HAP-1 (cell line): ENCODE measurements at regions not wholly inside any gene's neighbourhood (a gene's known extent, or its start where the extent isn't known, plus 50 kb on each side); places are given as distances from the start of the nearest gene placed in this dataset.
"Not testable (repeated sequence)": the region's sequence is repeated elsewhere in the genome, so short reads cannot be mapped to it uniquely, and the experiment has no call there.

Experiments
- DNase-seq, 2 experiments: peaks; one replicate each; pipeline ENCODE4 v3.0.0-alpha.2; 2016 to 2020; ENCODE audit warnings: low spot score in 2 of 2
- H3K27me3 ChIP-seq: fragments of 250-450 bp; sonication (Bioruptor Pico); 2 replicates; pipeline ENCODE4 v1.5.1; 2020; ENCODE audit warnings: low read depth, mild to moderate bottlenecking, moderate library complexity
- H3K36me3 ChIP-seq: fragments of 250-450 bp; sonication (Bioruptor Pico); replicated peaks from 2 replicates; pipeline ENCODE4 v1.5.1; 2020; ENCODE audit warnings: mild to moderate bottlenecking
- H3K4me1 ChIP-seq: fragments of 250-450 bp; sonication (Bioruptor Pico); 2 replicates; pipeline ENCODE4 v1.5.1; 2020; ENCODE audit warnings: mild to moderate bottlenecking
- H3K4me3 ChIP-seq: fragments of 250-450 bp; sonication (Bioruptor Pico); 2 replicates; pipeline ENCODE4 v1.5.1; 2020; ENCODE audit warnings: mild to moderate bottlenecking, moderate library complexity
- H3K9me3 ChIP-seq: fragments of 250-450 bp; sonication (Bioruptor Pico); 2 replicates; pipeline ENCODE4 v1.5.1; 2020; ENCODE audit warnings: mild to moderate bottlenecking, moderate library complexity
- in situ Hi-C: fragments of 300-500 bp; cut with MboI; formaldehyde crosslinking; loops from 3 replicates; pipeline ENCODE4 v1.14.3; 2020; ENCODE audit warnings: low sequenced_read_pairs, inconsistent platforms, mixed read lengths

DNA sequence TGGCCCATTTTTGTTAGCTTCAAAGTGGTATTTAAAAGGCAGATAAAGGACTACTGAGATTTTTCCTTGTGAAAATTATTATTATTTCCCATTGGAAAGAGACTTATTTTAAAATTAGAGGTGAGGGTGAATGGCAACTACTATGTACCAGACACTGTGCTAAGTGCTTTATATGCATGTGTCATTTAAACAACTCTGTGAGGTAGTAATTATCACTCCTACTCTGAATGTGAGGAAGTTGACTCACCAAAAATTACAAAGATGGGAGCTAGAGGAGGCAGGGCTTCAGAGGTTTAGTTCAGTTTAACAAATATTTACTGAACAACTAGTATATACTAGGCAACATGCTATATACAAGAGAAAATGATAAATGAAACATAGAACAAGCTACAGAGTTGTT is 78.2 kb downstream of the MSL3 start:
- in situ Hi-C loops: no loop called here
- no peaks in the 10 kb centered on the region for H3K4me1 ChIP-seq
- 0 out of 2 replicates have a peak, but pooled peaks cover 5% of the 10 kb centered on the region for H3K27me3 ChIP-seq
- H3K36me3 ChIP-seq: no peaks in the 10 kb centered on the region
- H3K4me3 ChIP-seq: no peak overlapping the region
- no peaks in the 10 kb centered on the region for H3K9me3 ChIP-seq
- no peak for DNase-seq

DNA sequence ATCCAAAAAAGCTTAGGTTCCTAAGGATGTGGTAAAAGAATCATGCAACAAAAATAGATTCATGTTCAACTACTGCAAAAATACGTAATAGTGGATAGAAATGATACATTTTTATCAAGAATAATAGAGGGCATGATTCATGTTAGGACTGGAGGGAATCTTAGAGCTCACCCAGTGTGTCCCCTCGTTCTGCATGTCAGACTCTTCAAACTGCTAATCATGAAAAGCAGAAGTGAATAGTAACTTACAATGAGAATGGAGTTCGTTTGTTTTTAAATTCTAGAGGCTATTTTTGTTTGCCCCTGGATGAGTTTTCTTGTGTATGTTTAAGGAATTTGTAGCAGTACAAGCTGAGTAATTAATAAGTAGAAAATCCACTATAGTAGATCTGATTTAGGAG is 79.4 kb downstream of the MSL3 start:
- no peak for DNase-seq
- H3K36me3 ChIP-seq: no peaks in the 10 kb centered on the region
- H3K9me3 ChIP-seq: no peaks in the 10 kb centered on the region
- H3K4me1 ChIP-seq: no peaks in the 10 kb centered on the region
- no peak overlapping the region for H3K4me3 ChIP-seq
- H3K27me3 ChIP-seq: 0 out of 2 replicates have a peak, but pooled peaks cover 5% of the 10 kb centered on the region
- in situ Hi-C loops: no loop called here

DNA sequence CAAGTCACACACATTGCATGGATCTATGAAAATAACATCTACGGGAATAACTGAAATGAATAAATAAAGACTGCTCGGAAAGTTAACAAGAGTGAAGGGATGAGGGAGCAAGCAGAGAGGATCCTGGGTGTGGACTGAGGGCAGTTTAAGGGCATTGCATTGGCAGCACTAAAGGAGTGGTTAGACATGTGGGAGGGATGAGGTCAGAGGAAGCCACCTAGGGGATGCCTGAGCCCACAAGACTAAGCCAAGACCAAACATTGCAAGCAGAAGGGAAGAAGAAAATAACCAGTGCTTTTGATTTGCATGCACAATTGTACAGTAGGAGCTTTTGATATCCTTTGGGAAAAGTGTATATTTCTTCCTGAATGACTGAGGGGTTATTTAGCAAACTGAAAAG is 106.1 kb downstream of the MSL3 start:
- no peak for DNase-seq
- no peaks in the 10 kb centered on the region for H3K36me3 ChIP-seq
- H3K4me3 ChIP-seq: no peak overlapping the region
- no peaks in the 10 kb centered on the region for H3K4me1 ChIP-seq
- no peaks in the 10 kb centered on the region for H3K9me3 ChIP-seq
- H3K27me3 ChIP-seq: no peaks in the 10 kb centered on the region
- in situ Hi-C loops: no loop called here

DNA sequence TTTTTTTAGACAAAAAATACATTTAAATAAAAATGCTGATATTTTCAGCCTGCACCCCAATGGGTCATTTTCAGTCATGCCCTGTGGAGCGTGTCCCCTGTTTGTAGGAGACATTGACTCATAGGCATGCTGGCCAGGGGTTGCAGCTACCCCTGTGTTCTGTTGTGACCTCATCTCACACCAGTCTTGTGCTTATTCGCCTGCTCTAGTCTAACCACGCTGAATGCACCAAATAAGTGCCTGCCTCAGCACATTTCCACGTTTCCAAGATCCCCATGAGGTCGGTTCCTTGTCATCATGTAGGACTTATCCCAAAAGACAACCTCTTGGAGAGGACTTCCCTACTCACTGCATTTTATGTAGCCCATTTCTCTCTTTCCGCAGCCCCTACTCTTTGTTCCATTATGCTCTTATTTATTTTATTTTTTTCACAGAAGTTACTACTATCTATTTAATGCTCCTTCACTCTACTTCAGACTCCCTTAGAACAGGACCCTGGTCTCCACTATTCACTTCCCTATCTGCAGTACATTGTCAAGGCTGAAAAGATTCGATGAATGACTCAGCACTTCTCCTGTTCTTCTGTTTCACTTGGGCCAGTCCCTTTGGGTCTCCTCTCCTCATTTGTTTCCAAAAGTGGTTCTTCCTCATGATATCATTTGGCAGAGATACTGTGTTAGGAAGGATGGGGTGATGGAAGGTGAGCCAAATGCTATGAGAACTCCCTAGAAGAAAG is 109.7 kb downstream of the MSL3 start:
- no peak for DNase-seq
- in situ Hi-C loops: no loop called here

DNA sequence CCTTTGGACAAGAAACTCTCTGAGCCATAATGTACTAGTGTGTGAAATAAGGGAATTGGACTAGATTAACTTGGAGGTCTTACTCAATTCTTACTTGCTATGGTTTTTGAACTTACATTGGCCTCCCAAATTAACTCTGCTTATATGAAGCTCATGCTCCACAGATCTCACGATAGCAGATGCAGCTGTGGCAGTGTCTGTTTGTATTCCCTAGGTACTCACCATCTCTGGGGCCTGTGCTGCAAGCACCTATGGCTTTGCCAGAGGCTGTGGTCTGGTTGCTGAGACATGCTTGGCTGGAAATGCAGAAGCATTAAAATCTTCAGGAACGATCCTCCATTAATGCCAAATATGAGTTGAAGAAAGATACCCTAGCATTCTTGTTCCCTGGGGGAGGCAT is 112.8 kb downstream of the MSL3 start:
- H3K9me3 ChIP-seq: no peaks in the 10 kb centered on the region
- in situ Hi-C loops: no loop called here
- DNase-seq: no peak
- H3K4me1 ChIP-seq: no peaks in the 10 kb centered on the region
- no peak overlapping the region for H3K4me3 ChIP-seq
- H3K27me3 ChIP-seq: no peaks in the 10 kb centered on the region; the same call in 1 of the 2 replicates
- H3K36me3 ChIP-seq: no peaks in the 10 kb centered on the region

More for the DNA sequence above, 109.7 kb downstream of the MSL3 start:
- H3K4me1 ChIP-seq: no peaks in the 10 kb centered on the region
- H3K27me3 ChIP-seq: no peaks in the 10 kb centered on the region; the same call in 1 of the 2 replicates
- H3K4me3 ChIP-seq: no peak overlapping the region
- no peaks in the 10 kb centered on the region for H3K9me3 ChIP-seq
- H3K36me3 ChIP-seq: no peaks in the 10 kb centered on the region

DNA sequence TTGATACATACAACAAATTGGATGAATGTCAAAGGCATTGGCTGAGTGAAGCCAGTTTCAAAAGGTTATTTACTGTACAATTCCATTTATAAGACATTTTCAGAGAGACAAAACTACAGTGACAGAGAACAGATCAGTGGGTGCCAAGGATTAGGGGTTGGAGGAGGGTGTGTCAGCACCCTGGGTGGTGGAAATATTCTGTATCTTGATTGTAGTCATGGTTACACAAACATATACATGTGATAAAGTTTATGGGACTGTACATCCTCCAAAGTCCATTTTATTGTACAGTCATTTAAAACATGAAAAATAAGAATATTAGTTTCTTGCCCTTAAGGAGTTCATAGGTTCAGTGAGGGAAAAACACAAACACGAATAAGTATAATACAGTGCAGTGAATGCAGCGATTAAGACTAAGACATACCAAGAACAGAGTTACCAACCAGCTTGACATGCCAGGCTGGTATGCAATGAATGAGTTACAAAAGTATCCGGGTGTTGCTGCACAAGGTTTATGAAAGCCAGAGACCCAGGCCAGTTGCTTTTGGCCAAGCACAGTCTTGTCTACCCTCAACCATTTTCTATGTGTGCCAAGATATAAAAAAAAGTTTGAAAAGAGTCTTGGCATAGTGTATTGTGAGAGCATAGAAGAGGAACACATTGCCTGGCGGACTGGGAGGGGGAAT is 123.6 kb downstream of the MSL3 start:
- in situ Hi-C loops: no loop called here
- Histone ChIP-seq H3K36me3 (no peaks in the 10 kb centered on the region), H3K27me3 (no peaks in the 10 kb centered on the region), H3K4me3 (no peak overlapping the region), H3K9me3 (no peaks in the 10 kb centered on the region), H3K4me1 (no peaks in the 10 kb centered on the region)
- no peak for DNase-seq

DNA sequence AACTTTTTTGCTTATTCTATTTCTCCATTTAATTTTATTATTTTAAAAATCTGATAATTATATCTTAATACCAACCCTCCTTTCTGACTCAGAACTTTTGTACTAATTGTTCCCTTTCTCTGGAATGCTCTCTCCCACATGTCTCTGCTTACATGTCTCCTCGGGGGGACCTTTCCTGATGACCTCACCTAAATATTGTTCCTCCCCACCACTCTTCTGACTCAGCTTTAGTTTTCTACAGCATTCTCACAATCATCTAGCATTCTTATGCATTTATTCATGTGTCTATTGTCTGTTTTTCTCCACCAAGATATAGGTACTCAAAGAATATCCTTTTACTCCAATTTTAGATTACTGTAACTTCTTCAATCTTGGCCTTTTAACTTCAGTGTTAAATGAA is 128.7 kb downstream of the MSL3 start:
- H3K4me3 ChIP-seq: no peak overlapping the region
- no peaks in the 10 kb centered on the region for H3K4me1 ChIP-seq
- H3K27me3 ChIP-seq: no peaks in the 10 kb centered on the region
- no peaks in the 10 kb centered on the region for H3K36me3 ChIP-seq
- H3K9me3 ChIP-seq: no peaks in the 10 kb centered on the region
- no peak for DNase-seq
- in situ Hi-C loops: no loop called here

DNA sequence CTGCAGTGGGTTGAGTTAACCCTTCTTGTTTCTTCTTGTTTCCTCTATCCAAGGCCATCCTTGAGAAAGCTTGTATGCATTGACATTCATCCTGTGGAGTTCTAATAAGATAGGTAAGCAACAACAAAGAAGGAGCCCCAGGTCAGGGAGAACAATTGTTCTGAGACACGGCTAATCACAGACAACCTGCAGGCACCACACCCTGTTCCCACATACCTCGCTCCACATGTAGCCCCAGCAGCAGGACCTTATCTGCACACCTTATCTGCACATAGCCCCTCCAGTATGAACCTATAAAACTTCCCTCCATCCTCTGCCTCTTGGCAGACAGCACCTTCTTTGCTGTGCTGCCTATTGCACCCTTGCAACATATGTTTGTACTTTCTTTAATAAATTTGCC is 129.1 kb downstream of the MSL3 start:
- Histone ChIP-seq H3K4me1 (no peaks in the 10 kb centered on the region), H3K36me3 (no peaks in the 10 kb centered on the region), H3K27me3 (no peaks in the 10 kb centered on the region), H3K4me3 (no peak overlapping the region), H3K9me3 (no peaks in the 10 kb centered on the region)
- in situ Hi-C loops: no loop called here
- DNase-seq: no peak

DNA sequence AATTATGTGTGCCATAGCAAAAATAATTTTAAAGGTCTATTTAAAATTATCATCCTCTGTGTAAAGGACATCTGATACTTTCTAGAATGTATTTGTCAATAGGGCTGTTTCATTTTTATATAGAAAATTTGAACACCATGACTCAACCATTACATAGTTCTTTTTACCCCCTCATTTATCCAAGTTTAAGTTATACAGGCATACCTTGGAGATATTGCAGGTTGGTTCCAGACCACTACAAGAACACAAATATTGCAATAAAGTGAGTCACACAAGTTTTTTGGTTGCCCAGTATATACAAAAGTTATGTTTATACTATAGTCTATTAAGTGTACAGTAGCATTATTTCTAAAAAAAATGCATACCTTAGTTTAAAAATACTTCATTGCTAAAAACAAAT is 130.4 kb downstream of the MSL3 start:
- in situ Hi-C loops: no loop called here
- H3K4me3 ChIP-seq: no peak overlapping the region
- DNase-seq: no peak
- no peaks in the 10 kb centered on the region for H3K9me3 ChIP-seq
- H3K36me3 ChIP-seq: no peaks in the 10 kb centered on the region
- H3K27me3 ChIP-seq: no peaks in the 10 kb centered on the region
- H3K4me1 ChIP-seq: no peaks in the 10 kb centered on the region

DNA sequence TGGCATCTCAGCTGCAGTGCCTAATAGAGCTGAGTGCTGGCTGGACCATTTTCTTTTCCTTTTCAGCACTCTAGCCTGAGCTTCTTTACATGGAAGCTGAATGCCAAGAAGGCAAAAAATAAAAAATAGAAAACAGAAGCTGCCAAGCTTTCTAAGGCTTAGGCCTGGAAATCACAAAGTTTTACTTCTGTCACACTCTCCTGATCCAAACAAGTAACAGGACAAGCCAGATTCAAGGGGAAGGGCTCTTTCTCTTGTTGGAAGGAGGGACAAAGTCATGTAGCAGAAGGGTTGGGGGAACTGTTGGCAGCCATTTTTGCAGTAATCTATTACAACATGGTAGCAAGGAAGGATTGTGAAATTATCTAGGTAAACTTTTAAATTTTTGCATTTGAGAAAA is 131.8 kb downstream of the MSL3 start:
- no peaks in the 10 kb centered on the region for H3K36me3 ChIP-seq
- H3K4me3 ChIP-seq: no peak overlapping the region
- no peaks in the 10 kb centered on the region for H3K4me1 ChIP-seq
- no peaks in the 10 kb centered on the region for H3K27me3 ChIP-seq
- no peak for DNase-seq
- in situ Hi-C loops: no loop called here
- no peaks in the 10 kb centered on the region for H3K9me3 ChIP-seq

DNA sequence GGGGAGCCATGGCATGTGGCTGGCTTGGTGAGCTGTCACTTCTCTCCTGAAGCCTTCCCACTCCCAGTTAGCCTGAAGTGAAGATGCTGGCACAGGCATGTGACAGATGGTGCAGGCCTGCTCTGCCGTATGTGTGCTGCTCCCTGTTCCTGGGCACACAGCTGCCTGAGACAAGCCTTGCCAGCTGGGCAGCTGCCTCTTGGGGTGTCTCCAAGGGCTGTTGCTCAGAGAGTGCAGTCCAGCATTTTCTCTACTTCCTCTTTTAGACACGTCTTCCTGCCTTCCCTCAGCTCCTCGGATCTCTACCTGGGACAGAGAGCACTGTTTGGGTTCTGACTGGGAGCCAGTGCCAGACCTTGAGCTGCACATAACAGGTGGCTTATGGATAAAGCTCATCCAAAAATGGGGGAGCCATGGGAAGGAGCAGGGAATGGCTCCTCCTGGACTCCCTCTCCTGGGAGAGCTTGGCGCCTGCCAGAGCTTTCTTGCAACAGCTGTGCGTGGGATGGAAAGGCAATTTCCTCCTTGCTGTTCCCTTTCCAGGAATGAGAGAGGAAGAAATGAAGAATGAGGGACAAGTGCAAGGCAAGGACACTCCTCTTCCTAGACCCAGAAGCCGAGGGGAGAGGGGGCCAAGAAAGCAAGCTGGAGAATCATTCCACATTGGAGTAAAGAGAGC is 132.9 kb downstream of the MSL3 start:
- Histone ChIP-seq H3K9me3 (no peaks in the 10 kb centered on the region), H3K4me1 (no peaks in the 10 kb centered on the region), H3K4me3 (no peak overlapping the region), H3K27me3 (no peaks in the 10 kb centered on the region), H3K36me3 (no peaks in the 10 kb centered on the region)
- in situ Hi-C loops: no loop called here
- no peak for DNase-seq

DNA sequence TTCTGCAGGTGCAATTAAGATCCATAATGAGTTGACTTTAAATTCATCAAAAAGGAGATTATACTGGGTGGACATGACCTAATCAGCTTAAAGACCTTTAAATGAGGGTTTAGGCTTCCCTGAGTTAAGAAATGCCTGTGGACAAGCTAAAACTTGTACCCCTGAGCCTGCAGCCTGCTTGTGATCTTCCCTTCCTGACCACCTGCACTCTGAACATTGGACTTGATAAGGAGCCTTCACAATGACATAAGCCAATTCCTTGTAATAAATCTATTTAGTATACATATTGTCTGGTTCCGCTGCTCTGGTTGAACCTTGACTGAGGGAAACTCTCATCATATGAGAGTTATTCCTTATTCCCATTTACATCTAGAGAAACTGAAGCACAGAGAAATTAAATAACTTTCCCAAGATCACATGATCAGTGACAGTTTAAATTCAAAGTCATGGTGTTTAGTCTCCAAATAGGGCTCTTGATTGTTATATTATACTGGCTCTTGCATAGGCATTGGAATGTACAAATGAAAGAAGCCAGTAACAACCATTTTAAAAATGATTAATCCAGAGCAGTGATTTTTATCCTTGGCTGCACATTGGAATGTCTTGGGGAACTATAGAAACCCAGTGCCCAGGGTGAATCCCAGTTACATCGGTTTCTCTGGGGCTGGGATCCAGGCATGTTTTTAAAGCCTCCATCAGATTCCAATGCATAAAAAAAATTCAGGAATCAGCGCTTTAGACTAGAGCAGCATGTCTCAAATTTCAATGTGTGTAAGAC is 136.1 kb downstream of the MSL3 start:
- no peaks in the 10 kb centered on the region for H3K4me1 ChIP-seq
- in situ Hi-C loops: no loop called here
- DNase-seq: no peak
- no peaks in the 10 kb centered on the region for H3K36me3 ChIP-seq
- H3K27me3 ChIP-seq: no peaks in the 10 kb centered on the region
- H3K4me3 ChIP-seq: no peak overlapping the region
- no peaks in the 10 kb centered on the region for H3K9me3 ChIP-seq

DNA sequence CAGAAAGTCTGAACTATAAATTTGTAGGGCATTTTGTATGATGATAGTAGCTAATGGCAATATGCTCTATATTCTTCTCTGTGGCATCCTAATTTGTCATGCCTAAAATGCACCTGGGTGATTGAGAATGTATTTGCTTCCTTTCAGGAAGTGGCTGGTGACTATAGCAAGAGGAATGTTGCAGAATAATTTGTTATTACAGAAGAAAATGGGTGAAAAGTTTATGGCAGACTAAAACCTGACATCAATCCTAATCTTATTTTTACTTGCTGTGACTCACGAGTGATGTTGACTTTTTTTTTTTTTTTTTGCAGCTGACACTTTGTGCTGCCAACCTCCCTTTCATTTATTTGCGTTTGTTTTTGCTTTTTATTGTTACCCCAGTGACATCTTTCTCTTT is 141.1 kb downstream of the MSL3 start:
- Histone ChIP-seq H3K4me3 (no peak overlapping the region), H3K27me3 (no peaks in the 10 kb centered on the region), H3K9me3 (no peaks in the 10 kb centered on the region), H3K4me1 (no peaks in the 10 kb centered on the region), H3K36me3 (no peaks in the 10 kb centered on the region)
- no peak for DNase-seq
- in situ Hi-C loops: no loop called here

DNA sequence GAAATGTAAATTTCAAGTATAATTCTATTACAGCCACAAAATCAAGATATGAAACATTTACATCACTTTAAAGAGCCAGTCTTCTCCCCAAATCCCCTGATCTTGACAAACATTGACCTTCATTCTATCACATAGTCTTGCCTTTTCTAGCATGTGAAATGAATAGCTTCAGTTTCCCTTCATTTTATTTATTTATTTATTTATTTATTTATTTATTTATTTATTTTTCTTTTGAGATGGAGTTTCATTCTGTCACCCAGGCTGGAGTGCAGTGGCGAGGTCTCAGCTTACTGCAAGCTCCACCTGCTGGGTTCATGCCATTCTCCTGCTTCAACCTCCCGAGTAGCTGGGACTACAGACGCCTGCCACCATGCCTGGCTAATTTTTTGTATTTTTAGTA is 147.9 kb downstream of the MSL3 start:
- H3K4me1 ChIP-seq, H3K27me3 ChIP-seq, DNase-seq, H3K9me3 ChIP-seq, H3K36me3 ChIP-seq, H3K4me3 ChIP-seq, in situ Hi-C loops: not testable (repeated sequence)
